ENCODE measurements at regions not wholly inside any gene's neighbourhood (a gene's known extent, or its start where the extent isn't known, plus 50 kb on each side); places are given as distances from the start of the nearest gene placed in this dataset.

GRCh38 chr6:81446509-81446908 is 306.0 kb downstream of the TENT5A start:
- intact Hi-C loops (cut with DNase I; ENCODE audit: low total_unique reads), result no loop called here
- no peak for TF ChIP-seq CTCF (IDR thresholded peaks at IDR 0.05)
- Histone ChIP-seq H3K36me3 (no peaks in the 10 kb centered on the region), H3K9me3 (peaks cover 0 to 1% (median 0%) of the 10 kb centered on the region in 3 donors), H3K27me3 (no peaks in the 10 kb centered on the region), H3K4me1 (peaks cover 0 to 9% (median 0%) of the 10 kb centered on the region in 4 donors), H3K4me3 (no peak overlapping the region), H3K27ac (no peak overlapping the region)
- no peak for DNase-seq

- Histone ChIP-seq H3K27me3 (no peaks in the 10 kb centered on the region), H3K4me3 (no peak overlapping the region), H3K4me1 (no peaks in the 10 kb centered on the region), H3K36me3 (no peaks in the 10 kb centered on the region), H3K27ac (no peak overlapping the region), H3K9me3 (peaks cover 0 to 25% (median 3%) of the 10 kb centered on the region in 3 donors)
- DNase-seq, result no peak
- intact Hi-C loops (cut with DNase I; ENCODE audit: low total_unique reads), result no loop called here
- TF ChIP-seq CTCF (IDR thresholded peaks at IDR 0.05), result no peak
Observed at GRCh38 chr6:81439417-81439816, 313.1 kb downstream of the TENT5A start.

- H3K27ac ChIP-seq, result no peak overlapping the region
- H3K27me3 ChIP-seq, result no peaks in the 10 kb centered on the region
- H3K4me1 ChIP-seq, result no peaks in the 10 kb centered on the region
- peaks cover 0 to 25% (median 3%) of the 10 kb centered on the region in 3 donors for H3K9me3 ChIP-seq
- no peaks in the 10 kb centered on the region for H3K36me3 ChIP-seq
- no peak for DNase-seq
- no peak for TF ChIP-seq CTCF (IDR thresholded peaks at IDR 0.05)
- intact Hi-C loops (cut with DNase I; ENCODE audit: low total_unique reads), result no loop called here
- no peak overlapping the region for H3K4me3 ChIP-seq
Observed at GRCh38 chr6:81436990-81437389, 315.5 kb downstream of the TENT5A start.

- no peak overlapping the region for H3K27ac ChIP-seq
Observed at GRCh38 chr6:81413306-81413705, 339.2 kb downstream of the TENT5A start.

GRCh38 chr6:81401970-81402690 is 350.4 kb downstream of the TENT5A start:
- Histone ChIP-seq H3K27ac (peak overlapping the region; percentile 46 to 59), H3K36me3 (no peaks in the 10 kb centered on the region), H3K9me3 (peaks cover 0 to 3% (median 0%) of the 10 kb centered on the region in 3 donors), H3K27me3 (no peaks in the 10 kb centered on the region), H3K4me1 (peaks cover 0 to 36% (median 14%) of the 10 kb centered on the region in 4 donors), H3K4me3 (no peak overlapping the region)
- intact Hi-C loops (cut with DNase I; ENCODE audit: low total_unique reads), result no loop called here
- TF ChIP-seq CTCF (IDR thresholded peaks at IDR 0.05), result no peak
- DNase-seq, result no peak

More at GRCh38 chr6:81413306-81413705, 339.2 kb downstream of the TENT5A start:
- no peak for DNase-seq
- no peaks in the 10 kb centered on the region for H3K27me3 ChIP-seq
- H3K4me1 ChIP-seq, result no peaks in the 10 kb centered on the region
- no peak for TF ChIP-seq CTCF (IDR thresholded peaks at IDR 0.05)
- no peaks in the 10 kb centered on the region for H3K36me3 ChIP-seq
- H3K4me3 ChIP-seq, result no peak overlapping the region
- intact Hi-C loops (cut with DNase I; ENCODE audit: low total_unique reads), result no loop called here
- H3K9me3 ChIP-seq, result no peaks in the 10 kb centered on the region
